ENCODE measurements at regions not wholly inside any gene's neighbourhood (a gene's known extent, or its start where the extent isn't known, plus 50 kb on each side); places are given as distances from the start of the nearest gene placed in this dataset.

DNA sequence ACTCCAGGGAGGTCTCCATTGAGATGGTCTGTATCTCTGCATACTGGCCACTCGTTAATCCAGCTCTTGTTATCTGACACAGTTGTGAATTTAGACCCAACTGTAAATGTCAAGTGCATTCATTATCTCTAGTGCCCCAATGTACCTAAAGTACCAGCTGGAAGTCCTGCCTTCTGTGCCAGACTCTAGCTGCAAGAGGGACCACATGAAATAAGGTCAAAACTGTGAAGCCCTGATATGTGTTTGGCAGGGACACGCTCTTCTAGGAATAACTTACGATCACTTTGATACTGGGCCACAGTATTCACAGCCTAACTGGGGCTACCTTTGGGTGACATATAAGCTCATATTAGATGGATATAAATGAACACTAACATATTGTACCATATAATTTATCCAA lies 268.5 kb downstream of the LRIG3 start:
- H3K9me3 ChIP-seq (ENCODE audit: control insufficient read depth in 4 of 4, low read length in 3 of 4), result peaks cover 0 to 11% (median 6%) of the 10 kb centered on the region in 4 donors
- WGBS, result 92% methylated on average over 3 of the region's 3 CpGs
- H3K27me3 ChIP-seq (ENCODE audit: control insufficient read depth in 4 of 4, insufficient read depth in 4 of 4, low read length in 3 of 4), result no peaks in the 10 kb centered on the region
- no peak overlapping the region for H3K4me3 ChIP-seq (ENCODE audit: low read depth in 1 of 3, low read length in 3 of 3)
- H3K4me1 ChIP-seq (ENCODE audit: control insufficient read depth in 4 of 4, insufficient read depth in 4 of 4, low read length in 3 of 4), result no peaks in the 10 kb centered on the region
- H3K36me3 ChIP-seq (ENCODE audit: control insufficient read depth in 4 of 4, insufficient read depth in 3 of 4, low read depth in 1 of 4, low read length in 3 of 4), result no peaks in the 10 kb centered on the region
- H3K27ac ChIP-seq (ENCODE audit: low read depth in 1 of 2, low read length in 2 of 2), result no peak overlapping the region
- no peak overlapping the region for H3K9ac ChIP-seq (ENCODE audit: low read depth in 1 of 2, low read length in 2 of 2)
- no peak for DNase-seq (ENCODE audit: low spot score)
- TF ChIP-seq GABPA (IDR thresholded peaks at IDR 0.05 in 1 of 2, conservative IDR thresholded peaks at IDR 0.05 in 1 of 2) (no peak), HNF4G (IDR thresholded peaks at IDR 0.05) (no peak)

DNA sequence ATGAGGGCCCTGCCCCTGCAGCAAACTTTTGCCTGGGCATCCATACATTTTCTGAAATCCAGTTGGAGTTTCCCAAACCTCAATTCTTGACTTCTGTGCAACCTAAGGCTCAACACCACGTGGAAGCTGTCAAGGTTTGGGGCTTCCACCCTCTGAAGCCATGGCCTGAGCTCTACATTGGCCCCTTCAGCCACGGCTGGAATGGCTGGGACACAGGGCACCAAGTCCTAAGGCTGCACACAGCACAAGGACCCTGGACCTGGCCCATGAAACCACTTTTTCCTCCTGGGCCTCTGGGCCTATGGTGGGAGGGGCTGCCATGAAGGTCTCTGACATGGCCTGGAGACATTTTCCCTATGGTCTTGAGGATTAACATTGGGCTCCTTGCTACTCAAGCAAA lies 266.3 kb downstream of the LRIG3 start:
- TF ChIP-seq FOXA2 (IDR thresholded peaks at IDR 0.05), result no peak
- Histone ChIP-seq H3K4me1 (ENCODE audit: control insufficient read depth in 4 of 4, insufficient read depth in 4 of 4, low read length in 3 of 4) (no peaks in the 10 kb centered on the region), H3K9me3 (ENCODE audit: control insufficient read depth in 4 of 4, low read length in 3 of 4) (peaks cover 0 to 11% (median 6%) of the 10 kb centered on the region in 4 donors), H3K4me3 (ENCODE audit: low read depth in 1 of 3, low read length in 3 of 3) (no peak overlapping the region), H3K27ac (ENCODE audit: low read depth in 1 of 2, low read length in 2 of 2) (no peak overlapping the region), H3K36me3 (ENCODE audit: control insufficient read depth in 4 of 4, insufficient read depth in 3 of 4, low read depth in 1 of 4, low read length in 3 of 4) (no peaks in the 10 kb centered on the region), H3K9ac (ENCODE audit: low read depth in 1 of 2, low read length in 2 of 2) (no peak overlapping the region), H3K27me3 (ENCODE audit: control insufficient read depth in 4 of 4, insufficient read depth in 4 of 4, low read length in 3 of 4) (no peaks in the 10 kb centered on the region)
- no peak for DNase-seq (ENCODE audit: low spot score)
- WGBS, result 61% methylated on average over 2 of the region's 2 CpGs

DNA sequence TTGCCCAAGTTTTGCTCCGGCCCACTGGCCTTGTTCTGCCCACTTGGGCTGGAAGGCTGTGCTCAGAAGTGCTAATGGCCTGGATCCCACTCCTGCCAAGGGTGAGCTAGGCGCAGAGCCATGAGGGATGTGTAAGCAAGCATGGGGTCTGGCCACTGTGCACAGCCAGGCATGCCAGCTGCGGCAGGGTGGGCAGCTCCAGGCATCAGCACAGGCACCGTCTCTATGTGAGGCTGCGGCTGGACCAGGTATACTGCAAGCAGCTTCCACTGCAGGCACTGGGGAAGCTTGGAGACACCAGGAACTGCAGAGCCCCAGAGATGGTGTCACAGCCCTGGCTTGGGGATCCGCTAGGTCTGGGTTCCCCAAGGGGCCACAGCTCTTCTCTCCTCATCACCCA lies 264.9 kb downstream of the LRIG3 start:
- no peaks in the 10 kb centered on the region for H3K27me3 ChIP-seq (ENCODE audit: control insufficient read depth in 4 of 4, insufficient read depth in 4 of 4, low read length in 3 of 4)
- TF ChIP-seq YY1 (IDR thresholded peaks at IDR 0.05), result no peak
- TF ChIP-seq HNF4G (IDR thresholded peaks at IDR 0.05), result no peak
- TF ChIP-seq, protein P1, sequence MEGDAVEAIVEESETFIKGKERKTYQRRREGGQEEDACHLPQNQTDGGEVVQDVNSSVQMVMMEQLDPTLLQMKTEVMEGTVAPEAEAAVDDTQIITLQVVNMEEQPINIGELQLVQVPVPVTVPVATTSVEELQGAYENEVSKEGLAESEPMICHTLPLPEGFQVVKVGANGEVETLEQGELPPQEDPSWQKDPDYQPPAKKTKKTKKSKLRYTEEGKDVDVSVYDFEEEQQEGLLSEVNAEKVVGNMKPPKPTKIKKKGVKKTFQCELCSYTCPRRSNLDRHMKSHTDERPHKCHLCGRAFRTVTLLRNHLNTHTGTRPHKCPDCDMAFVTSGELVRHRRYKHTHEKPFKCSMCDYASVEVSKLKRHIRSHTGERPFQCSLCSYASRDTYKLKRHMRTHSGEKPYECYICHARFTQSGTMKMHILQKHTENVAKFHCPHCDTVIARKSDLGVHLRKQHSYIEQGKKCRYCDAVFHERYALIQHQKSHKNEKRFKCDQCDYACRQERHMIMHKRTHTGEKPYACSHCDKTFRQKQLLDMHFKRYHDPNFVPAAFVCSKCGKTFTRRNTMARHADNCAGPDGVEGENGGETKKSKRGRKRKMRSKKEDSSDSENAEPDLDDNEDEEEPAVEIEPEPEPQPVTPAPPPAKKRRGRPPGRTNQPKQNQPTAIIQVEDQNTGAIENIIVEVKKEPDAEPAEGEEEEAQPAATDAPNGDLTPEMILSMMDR (IDR thresholded peaks at IDR 0.05; ENCODE audit: low read depth, low read length, missing input control), result no peak
- no peak for TF ChIP-seq GABPA (IDR thresholded peaks at IDR 0.05 in 1 of 2, conservative IDR thresholded peaks at IDR 0.05 in 1 of 2)
- TF ChIP-seq FOXA1 (IDR thresholded peaks at IDR 0.05), result no peak
- TF ChIP-seq TAF1 (conservative IDR thresholded peaks at IDR 0.05), result no peak
- TF ChIP-seq, protein P2, sequence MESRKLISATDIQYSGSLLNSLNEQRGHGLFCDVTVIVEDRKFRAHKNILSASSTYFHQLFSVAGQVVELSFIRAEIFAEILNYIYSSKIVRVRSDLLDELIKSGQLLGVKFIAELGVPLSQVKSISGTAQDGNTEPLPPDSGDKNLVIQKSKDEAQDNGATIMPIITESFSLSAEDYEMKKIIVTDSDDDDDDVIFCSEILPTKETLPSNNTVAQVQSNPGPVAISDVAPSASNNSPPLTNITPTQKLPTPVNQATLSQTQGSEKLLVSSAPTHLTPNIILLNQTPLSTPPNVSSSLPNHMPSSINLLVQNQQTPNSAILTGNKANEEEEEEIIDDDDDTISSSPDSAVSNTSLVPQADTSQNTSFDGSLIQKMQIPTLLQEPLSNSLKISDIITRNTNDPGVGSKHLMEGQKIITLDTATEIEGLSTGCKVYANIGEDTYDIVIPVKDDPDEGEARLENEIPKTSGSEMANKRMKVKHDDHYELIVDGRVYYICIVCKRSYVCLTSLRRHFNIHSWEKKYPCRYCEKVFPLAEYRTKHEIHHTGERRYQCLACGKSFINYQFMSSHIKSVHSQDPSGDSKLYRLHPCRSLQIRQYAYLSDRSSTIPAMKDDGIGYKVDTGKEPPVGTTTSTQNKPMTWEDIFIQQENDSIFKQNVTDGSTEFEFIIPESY (IDR thresholded peaks at IDR 0.05), result no peak
- no peak for TF ChIP-seq SP1 (IDR thresholded peaks at IDR 0.05)
- no peak for TF ChIP-seq JUND (IDR thresholded peaks at IDR 0.05)
- no peak for TF ChIP-seq FOXA2 (IDR thresholded peaks at IDR 0.05)
- no peak for TF ChIP-seq HNF4A (conservative IDR thresholded peaks at IDR 0.05)
- TF ChIP-seq, protein P3, sequence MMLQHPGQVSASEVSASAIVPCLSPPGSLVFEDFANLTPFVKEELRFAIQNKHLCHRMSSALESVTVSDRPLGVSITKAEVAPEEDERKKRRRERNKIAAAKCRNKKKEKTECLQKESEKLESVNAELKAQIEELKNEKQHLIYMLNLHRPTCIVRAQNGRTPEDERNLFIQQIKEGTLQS (IDR thresholded peaks at IDR 0.05), result no peak
- no peak for TF ChIP-seq RXRA (IDR thresholded peaks at IDR 0.05)
- no peak overlapping the region for H3K27ac ChIP-seq (ENCODE audit: low read depth in 1 of 2, low read length in 2 of 2)
- no peak for DNase-seq (ENCODE audit: low spot score)
- H3K4me3 ChIP-seq (ENCODE audit: low read depth in 1 of 3, low read length in 3 of 3), result no peak overlapping the region
- H3K9me3 ChIP-seq (ENCODE audit: control insufficient read depth in 4 of 4, low read length in 3 of 4), result peaks cover 0 to 11% (median 6%) of the 10 kb centered on the region in 4 donors
- no peaks in the 10 kb centered on the region for H3K36me3 ChIP-seq (ENCODE audit: control insufficient read depth in 4 of 4, insufficient read depth in 3 of 4, low read depth in 1 of 4, low read length in 3 of 4)
- WGBS, result 88% methylated on average over 6 of the region's 6 CpGs
- no peak overlapping the region for H3K9ac ChIP-seq (ENCODE audit: low read depth in 1 of 2, low read length in 2 of 2)
- H3K4me1 ChIP-seq (ENCODE audit: control insufficient read depth in 4 of 4, insufficient read depth in 4 of 4, low read length in 3 of 4), result no peaks in the 10 kb centered on the region

Measured in liver (tissue), 8 donors.